ENCODE measurements at regions not wholly inside any gene's neighbourhood (a gene's known extent, or its start where the extent isn't known, plus 50 kb on each side); places are given as distances from the start of the nearest gene placed in this dataset.
"Not testable (repeated sequence)": the region's sequence is repeated elsewhere in the genome, so short reads cannot be mapped to it uniquely, and the experiment has no call there.

GRCh38 chr2:89764571-89765360 is 1073.3 kb downstream of the RPIA start:
- H3K27me3 ChIP-seq (ENCODE audit: control insufficient read depth in 2 of 2, insufficient read depth in 1 of 2, low read length in 1 of 2) = peaks cover 16 to 19% of the 10 kb centered on the region in 2 donors
- H3K36me3 ChIP-seq (ENCODE audit: control insufficient read depth in 2 of 2, insufficient read depth in 2 of 2, low read length in 1 of 2); DNase-seq (ENCODE audit: low read depth in 6 of 9, low spot score in 9 of 9); H3K27ac ChIP-seq (ENCODE audit: low read depth in 1 of 2, low read length in 1 of 2); H3K4me3 ChIP-seq (ENCODE audit: low read length in 2 of 2); H3K4me1 ChIP-seq (ENCODE audit: control insufficient read depth in 2 of 2, insufficient read depth in 2 of 2, low read length in 2 of 2): not testable (repeated sequence)
- peaks cover 8 to 29% of the 10 kb centered on the region in 2 donors for H3K9me3 ChIP-seq (ENCODE audit: control insufficient read depth in 2 of 2, insufficient read depth in 1 of 2, low read length in 1 of 2)
- 94% methylated on average over 20 of the region's 20 CpGs for WGBS

- not testable (repeated sequence) for H3K4me3 ChIP-seq (ENCODE audit: low read length in 2 of 2); H3K36me3 ChIP-seq (ENCODE audit: control insufficient read depth in 2 of 2, insufficient read depth in 2 of 2, low read length in 1 of 2); H3K4me1 ChIP-seq (ENCODE audit: control insufficient read depth in 2 of 2, insufficient read depth in 2 of 2, low read length in 2 of 2); H3K27ac ChIP-seq (ENCODE audit: low read depth in 1 of 2, low read length in 1 of 2); DNase-seq (ENCODE audit: low read depth in 6 of 9, low spot score in 9 of 9)
- 95% methylated on average over 5 of the region's 5 CpGs for WGBS
- Histone ChIP-seq H3K9me3 (ENCODE audit: control insufficient read depth in 2 of 2, insufficient read depth in 1 of 2, low read length in 1 of 2) (peaks cover 8 to 29% of the 10 kb centered on the region in 2 donors), H3K27me3 (ENCODE audit: control insufficient read depth in 2 of 2, insufficient read depth in 1 of 2, low read length in 1 of 2) (peaks cover 16 to 19% of the 10 kb centered on the region in 2 donors)
Observed at GRCh38 chr2:89765361-89765718, 1073.9 kb downstream of the RPIA start.

GRCh38 chr2:89766141-89766990 is 1074.9 kb downstream of the RPIA start:
- DNase-seq (ENCODE audit: low read depth in 6 of 9, low spot score in 9 of 9); H3K4me3 ChIP-seq (ENCODE audit: low read length in 2 of 2); H3K36me3 ChIP-seq (ENCODE audit: control insufficient read depth in 2 of 2, insufficient read depth in 2 of 2, low read length in 1 of 2); H3K4me1 ChIP-seq (ENCODE audit: control insufficient read depth in 2 of 2, insufficient read depth in 2 of 2, low read length in 2 of 2); H3K27ac ChIP-seq (ENCODE audit: low read depth in 1 of 2, low read length in 1 of 2): not testable (repeated sequence)
- WGBS = 92% methylated on average over 19 of the region's 19 CpGs
- peaks cover 8 to 29% of the 10 kb centered on the region in 2 donors for H3K9me3 ChIP-seq (ENCODE audit: control insufficient read depth in 2 of 2, insufficient read depth in 1 of 2, low read length in 1 of 2)
- H3K27me3 ChIP-seq (ENCODE audit: control insufficient read depth in 2 of 2, insufficient read depth in 1 of 2, low read length in 1 of 2) = peaks cover 16 to 19% of the 10 kb centered on the region in 2 donors

GRCh38 chr2:89767058-89767457 is 1075.6 kb downstream of the RPIA start:
- H3K27me3 ChIP-seq (ENCODE audit: control insufficient read depth in 2 of 2, insufficient read depth in 1 of 2, low read length in 1 of 2) = peaks cover 16 to 19% of the 10 kb centered on the region in 2 donors
- H3K36me3 ChIP-seq (ENCODE audit: control insufficient read depth in 2 of 2, insufficient read depth in 2 of 2, low read length in 1 of 2); DNase-seq (ENCODE audit: low read depth in 6 of 9, low spot score in 9 of 9); H3K27ac ChIP-seq (ENCODE audit: low read depth in 1 of 2, low read length in 1 of 2); H3K4me3 ChIP-seq (ENCODE audit: low read length in 2 of 2); H3K4me1 ChIP-seq (ENCODE audit: control insufficient read depth in 2 of 2, insufficient read depth in 2 of 2, low read length in 2 of 2): not testable (repeated sequence)
- WGBS = 91% methylated on average over 7 of the region's 7 CpGs
- H3K9me3 ChIP-seq (ENCODE audit: control insufficient read depth in 2 of 2, insufficient read depth in 1 of 2, low read length in 1 of 2) = peaks cover 8 to 29% of the 10 kb centered on the region in 2 donors

GRCh38 chr2:89767572-89768435 is 1076.3 kb downstream of the RPIA start:
- no peak for DNase-seq (ENCODE audit: low read depth in 6 of 9, low spot score in 9 of 9)

GRCh38 chr2:89775885-89776284 is 1084.4 kb downstream of the RPIA start:
- Histone ChIP-seq H3K36me3 (ENCODE audit: control insufficient read depth in 2 of 2, insufficient read depth in 2 of 2, low read length in 1 of 2) (no peaks in the 10 kb centered on the region), H3K9me3 (ENCODE audit: control insufficient read depth in 2 of 2, insufficient read depth in 1 of 2, low read length in 1 of 2) (no peaks in the 10 kb centered on the region), H3K4me3 (ENCODE audit: low read length in 2 of 2) (no peak overlapping the region), H3K27ac (ENCODE audit: low read depth in 1 of 2, low read length in 1 of 2) (no peak overlapping the region), H3K27me3 (ENCODE audit: control insufficient read depth in 2 of 2, insufficient read depth in 1 of 2, low read length in 1 of 2) (no peaks in the 10 kb centered on the region), H3K4me1 (ENCODE audit: control insufficient read depth in 2 of 2, insufficient read depth in 2 of 2, low read length in 2 of 2) (no peaks in the 10 kb centered on the region)
- 90% methylated on average over 15 of the region's 15 CpGs for WGBS
- DNase-seq (ENCODE audit: low read depth in 6 of 9, low spot score in 9 of 9) = no peak

More at GRCh38 chr2:89767572-89768435, 1076.3 kb downstream of the RPIA start:
- peaks cover 16 to 19% of the 10 kb centered on the region in 2 donors for H3K27me3 ChIP-seq (ENCODE audit: control insufficient read depth in 2 of 2, insufficient read depth in 1 of 2, low read length in 1 of 2)
- H3K9me3 ChIP-seq (ENCODE audit: control insufficient read depth in 2 of 2, insufficient read depth in 1 of 2, low read length in 1 of 2) = peaks cover 7 to 25% of the 10 kb centered on the region in 2 donors
- H3K27ac ChIP-seq (ENCODE audit: low read depth in 1 of 2, low read length in 1 of 2) = no peak overlapping the region
- no peak overlapping the region for H3K4me3 ChIP-seq (ENCODE audit: low read length in 2 of 2)
- no peaks in the 10 kb centered on the region for H3K36me3 ChIP-seq (ENCODE audit: control insufficient read depth in 2 of 2, insufficient read depth in 2 of 2, low read length in 1 of 2)
- WGBS = 20% methylated on average over 60 of the region's 60 CpGs
- no peaks in the 10 kb centered on the region for H3K4me1 ChIP-seq (ENCODE audit: control insufficient read depth in 2 of 2, insufficient read depth in 2 of 2, low read length in 2 of 2)

- no peaks in the 10 kb centered on the region for H3K27me3 ChIP-seq (ENCODE audit: control insufficient read depth in 2 of 2, insufficient read depth in 1 of 2, low read length in 1 of 2)
- DNase-seq (ENCODE audit: low read depth in 6 of 9, low spot score in 9 of 9) = no peak
- H3K4me3 ChIP-seq (ENCODE audit: low read length in 2 of 2) = no peak overlapping the region
- H3K9me3 ChIP-seq (ENCODE audit: control insufficient read depth in 2 of 2, insufficient read depth in 1 of 2, low read length in 1 of 2) = no peaks in the 10 kb centered on the region
- H3K27ac ChIP-seq (ENCODE audit: low read depth in 1 of 2, low read length in 1 of 2) = no peak overlapping the region
- H3K36me3 ChIP-seq (ENCODE audit: control insufficient read depth in 2 of 2, insufficient read depth in 2 of 2, low read length in 1 of 2) = no peaks in the 10 kb centered on the region
- 87% methylated on average over 15 of the region's 15 CpGs for WGBS
- H3K4me1 ChIP-seq (ENCODE audit: control insufficient read depth in 2 of 2, insufficient read depth in 2 of 2, low read length in 2 of 2) = no peaks in the 10 kb centered on the region
Observed at GRCh38 chr2:89780318-89780717, 1088.8 kb downstream of the RPIA start.

- H3K27me3 ChIP-seq (ENCODE audit: control insufficient read depth in 2 of 2, insufficient read depth in 1 of 2, low read length in 1 of 2) = no peaks in the 10 kb centered on the region
- no peaks in the 10 kb centered on the region for H3K9me3 ChIP-seq (ENCODE audit: control insufficient read depth in 2 of 2, insufficient read depth in 1 of 2, low read length in 1 of 2)
- H3K27ac ChIP-seq (ENCODE audit: low read depth in 1 of 2, low read length in 1 of 2) = no peak overlapping the region
Observed at GRCh38 chr2:89781962-89782361, 1090.5 kb downstream of the RPIA start.

More at GRCh38 chr2:89781962-89782361, 1090.5 kb downstream of the RPIA start:
- Histone ChIP-seq H3K36me3 (ENCODE audit: control insufficient read depth in 2 of 2, insufficient read depth in 2 of 2, low read length in 1 of 2) (no peaks in the 10 kb centered on the region), H3K4me1 (ENCODE audit: control insufficient read depth in 2 of 2, insufficient read depth in 2 of 2, low read length in 2 of 2) (no peaks in the 10 kb centered on the region), H3K4me3 (ENCODE audit: low read length in 2 of 2) (no peak overlapping the region)
- WGBS = 69% methylated on average over 5 of the region's 5 CpGs
- no peak for DNase-seq (ENCODE audit: low read depth in 6 of 9, low spot score in 9 of 9)
